ENCODE measurements at regions not wholly inside any gene's neighbourhood (a gene's known extent, or its start where the extent isn't known, plus 50 kb on each side); places are given as distances from the start of the nearest gene placed in this dataset.

DNA sequence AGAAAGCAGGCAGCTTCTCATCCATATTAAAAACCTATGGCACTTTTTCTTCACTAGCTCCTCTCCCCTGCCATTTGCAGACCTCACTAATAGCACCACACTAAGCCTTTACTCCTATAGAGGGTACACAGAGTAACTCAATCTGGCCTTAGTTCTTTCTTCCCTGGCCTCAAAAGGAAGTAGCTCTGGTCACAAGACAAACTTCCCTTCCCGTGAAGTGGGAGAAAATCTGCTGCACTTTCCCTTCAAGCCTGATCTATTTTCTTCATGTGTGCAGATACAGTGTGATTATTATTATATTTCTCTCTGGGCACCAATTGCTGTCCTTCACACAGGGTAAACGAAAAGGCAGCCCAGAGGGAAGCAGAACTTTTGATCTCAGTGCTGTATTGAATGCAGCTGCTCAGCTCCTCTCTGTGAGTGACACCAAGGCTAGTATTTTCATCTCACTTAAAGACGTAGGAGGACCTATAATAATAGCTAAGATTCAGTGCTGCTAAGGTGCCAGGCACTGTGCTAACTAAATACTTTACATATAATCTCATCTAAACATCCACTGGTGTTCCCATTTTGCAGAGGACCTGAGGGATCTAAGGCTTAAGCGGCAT, 61.9 kb upstream of the RASGRP1 start:
- Histone ChIP-seq H3K27ac (no peak overlapping the region), H3K4me3 (no peak overlapping the region), H3K9me3 (no peaks in the 10 kb centered on the region), H3K27me3 (replicated peaks; ENCODE audit: insufficient read depth) (no peaks in the 10 kb centered on the region), H3K36me3 (no peaks in the 10 kb centered on the region), H3K4me1 (ENCODE audit: control insufficient read depth in 1 of 2, low read depth in 2 of 2) (no peaks in the 10 kb centered on the region)
- TF ChIP-seq, protein P1, sequence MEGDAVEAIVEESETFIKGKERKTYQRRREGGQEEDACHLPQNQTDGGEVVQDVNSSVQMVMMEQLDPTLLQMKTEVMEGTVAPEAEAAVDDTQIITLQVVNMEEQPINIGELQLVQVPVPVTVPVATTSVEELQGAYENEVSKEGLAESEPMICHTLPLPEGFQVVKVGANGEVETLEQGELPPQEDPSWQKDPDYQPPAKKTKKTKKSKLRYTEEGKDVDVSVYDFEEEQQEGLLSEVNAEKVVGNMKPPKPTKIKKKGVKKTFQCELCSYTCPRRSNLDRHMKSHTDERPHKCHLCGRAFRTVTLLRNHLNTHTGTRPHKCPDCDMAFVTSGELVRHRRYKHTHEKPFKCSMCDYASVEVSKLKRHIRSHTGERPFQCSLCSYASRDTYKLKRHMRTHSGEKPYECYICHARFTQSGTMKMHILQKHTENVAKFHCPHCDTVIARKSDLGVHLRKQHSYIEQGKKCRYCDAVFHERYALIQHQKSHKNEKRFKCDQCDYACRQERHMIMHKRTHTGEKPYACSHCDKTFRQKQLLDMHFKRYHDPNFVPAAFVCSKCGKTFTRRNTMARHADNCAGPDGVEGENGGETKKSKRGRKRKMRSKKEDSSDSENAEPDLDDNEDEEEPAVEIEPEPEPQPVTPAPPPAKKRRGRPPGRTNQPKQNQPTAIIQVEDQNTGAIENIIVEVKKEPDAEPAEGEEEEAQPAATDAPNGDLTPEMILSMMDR (IDR thresholded peaks at IDR 0.05): no peak
- ATAC-seq (ENCODE audit: insufficient number of reproducible peaks, low FRiP score, low read depth) (no peak), DNase-seq (ENCODE audit: low spot score) (no peak)

DNA sequence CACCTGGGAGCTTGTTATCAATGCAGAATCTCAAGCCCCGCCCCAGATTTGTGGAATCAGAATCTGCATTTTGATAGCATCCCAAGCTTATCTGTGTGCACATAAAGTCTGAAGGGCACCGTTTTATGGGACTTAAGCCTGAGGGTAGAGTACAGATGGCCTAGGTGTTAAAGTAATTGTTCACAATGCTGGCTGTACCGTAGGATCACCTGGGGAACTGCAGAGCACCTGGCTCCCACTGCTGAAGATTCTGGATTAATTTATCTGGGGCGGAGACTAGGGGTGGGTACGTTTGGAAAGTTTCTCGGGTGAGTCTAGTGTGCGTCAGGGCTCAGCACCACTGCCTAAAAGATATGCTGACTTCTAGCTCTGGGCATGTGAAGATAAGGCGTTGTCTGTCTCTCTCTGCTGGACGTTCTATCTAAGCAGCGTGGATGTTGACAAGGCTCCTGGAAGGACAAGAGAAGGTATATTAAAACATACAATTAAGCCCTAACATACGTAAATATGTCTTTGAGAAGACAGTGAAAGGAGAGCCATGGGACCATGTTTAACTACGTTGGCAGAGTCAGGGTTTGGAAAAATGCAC, 63.2 kb upstream of the RASGRP1 start:
- Histone ChIP-seq H3K9me3 (no peaks in the 10 kb centered on the region), H3K27me3 (replicated peaks; ENCODE audit: insufficient read depth) (no peaks in the 10 kb centered on the region), H3K36me3 (no peaks in the 10 kb centered on the region), H3K4me1 (ENCODE audit: control insufficient read depth in 1 of 2, low read depth in 2 of 2) (no peaks in the 10 kb centered on the region), H3K4me3 (no peak overlapping the region), H3K27ac (no peak overlapping the region)
- no peak for ATAC-seq (ENCODE audit: insufficient number of reproducible peaks, low FRiP score, low read depth)
- TF ChIP-seq, protein P1 (IDR thresholded peaks at IDR 0.05): no peak
- DNase-seq (ENCODE audit: low spot score): no peak

GRCh38 chr15:38631119-38632075, 66.8 kb upstream of the RASGRP1 start:
- TF ChIP-seq, protein P1 (IDR thresholded peaks at IDR 0.05): no peak
- no peaks in the 10 kb centered on the region for H3K27me3 ChIP-seq (replicated peaks; ENCODE audit: insufficient read depth)
- DNase-seq (ENCODE audit: low spot score): no peak
- no peaks in the 10 kb centered on the region for H3K4me1 ChIP-seq (ENCODE audit: control insufficient read depth in 1 of 2, low read depth in 2 of 2)
- H3K27ac ChIP-seq: no peak overlapping the region
- H3K9me3 ChIP-seq: no peaks in the 10 kb centered on the region
- no peaks in the 10 kb centered on the region for H3K36me3 ChIP-seq
- H3K4me3 ChIP-seq: no peak overlapping the region
- ATAC-seq (ENCODE audit: insufficient number of reproducible peaks, low FRiP score, low read depth): no peak

DNA sequence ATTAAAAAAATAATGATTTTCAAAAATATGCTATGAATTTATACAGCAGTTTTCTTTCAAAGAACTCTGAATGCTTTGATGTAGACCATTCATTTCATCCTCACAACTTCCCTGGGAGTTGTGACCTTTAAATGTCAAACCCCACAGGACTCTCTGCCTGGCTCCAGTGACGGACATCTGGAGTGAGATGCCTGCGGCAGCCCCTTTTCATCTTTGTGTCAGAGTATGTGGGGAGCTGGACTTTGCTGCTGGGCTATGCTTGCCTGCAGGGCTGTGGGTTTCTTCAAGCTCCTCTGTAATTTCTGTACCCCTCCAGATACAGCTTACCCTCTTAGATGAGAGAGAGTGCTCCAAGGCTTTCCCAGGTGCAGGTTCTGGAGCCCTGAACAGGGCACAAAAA, 70.6 kb upstream of the RASGRP1 start:
- Histone ChIP-seq H3K36me3 (no peaks in the 10 kb centered on the region), H3K4me1 (ENCODE audit: control insufficient read depth in 1 of 2, low read depth in 2 of 2) (no peaks in the 10 kb centered on the region)
- TF ChIP-seq, protein P1 (IDR thresholded peaks at IDR 0.05): no peak

DNA sequence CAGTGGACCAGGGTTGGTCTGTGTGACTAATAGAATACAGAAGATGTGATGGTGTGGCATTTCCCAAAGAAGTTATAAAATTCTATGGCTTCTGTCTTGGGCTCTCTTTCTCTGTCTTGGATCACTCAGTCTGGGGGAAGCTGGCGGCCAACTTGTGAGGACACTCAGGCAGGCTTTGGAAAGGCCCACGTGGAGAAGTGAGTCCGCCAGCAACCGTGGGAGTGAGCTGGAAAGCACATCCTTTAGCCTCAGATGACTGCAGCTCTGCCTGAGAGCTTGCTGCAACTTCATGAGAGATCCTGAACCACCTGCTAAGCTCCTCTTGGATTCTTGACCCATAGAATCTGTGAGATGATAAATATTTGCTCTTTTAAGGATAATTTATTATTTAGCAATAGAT, 72.0 kb upstream of the RASGRP1 start:
- no peak for ATAC-seq (ENCODE audit: insufficient number of reproducible peaks, low FRiP score, low read depth)
- no peaks in the 10 kb centered on the region for H3K36me3 ChIP-seq
- H3K4me1 ChIP-seq (ENCODE audit: control insufficient read depth in 1 of 2, low read depth in 2 of 2): no peaks in the 10 kb centered on the region
- H3K27ac ChIP-seq: no peak overlapping the region
- TF ChIP-seq, protein P1 (IDR thresholded peaks at IDR 0.05): no peak
- no peak for DNase-seq (ENCODE audit: low spot score)
- H3K9me3 ChIP-seq: no peaks in the 10 kb centered on the region
- H3K27me3 ChIP-seq (replicated peaks; ENCODE audit: insufficient read depth): no peaks in the 10 kb centered on the region
- no peak overlapping the region for H3K4me3 ChIP-seq

More for the DNA sequence above, 70.6 kb upstream of the RASGRP1 start:
- Histone ChIP-seq H3K9me3 (no peaks in the 10 kb centered on the region), H3K27me3 (replicated peaks; ENCODE audit: insufficient read depth) (no peaks in the 10 kb centered on the region), H3K27ac (no peak overlapping the region), H3K4me3 (no peak overlapping the region)
- DNase-seq (ENCODE audit: low spot score) (no peak), ATAC-seq (ENCODE audit: insufficient number of reproducible peaks, low FRiP score, low read depth) (no peak)

Data from thoracic aorta (tissue), 2 donors.